ENCODE measurements at regions not wholly inside any gene's neighbourhood (a gene's known extent, or its start where the extent isn't known, plus 50 kb on each side); places are given as distances from the start of the nearest gene placed in this dataset.

- Histone ChIP-seq H3K27me3 (ENCODE audit: control insufficient read depth, insufficient read depth, low read length) (no peaks in the 10 kb centered on the region), H3K36me3 (ENCODE audit: control insufficient read depth, insufficient read depth, low read length) (no peaks in the 10 kb centered on the region), H3K4me3 (ENCODE audit: low read depth, low read length) (no peak overlapping the region)
- no peak for FAIRE-seq
- TF ChIP-seq, protein P1, sequence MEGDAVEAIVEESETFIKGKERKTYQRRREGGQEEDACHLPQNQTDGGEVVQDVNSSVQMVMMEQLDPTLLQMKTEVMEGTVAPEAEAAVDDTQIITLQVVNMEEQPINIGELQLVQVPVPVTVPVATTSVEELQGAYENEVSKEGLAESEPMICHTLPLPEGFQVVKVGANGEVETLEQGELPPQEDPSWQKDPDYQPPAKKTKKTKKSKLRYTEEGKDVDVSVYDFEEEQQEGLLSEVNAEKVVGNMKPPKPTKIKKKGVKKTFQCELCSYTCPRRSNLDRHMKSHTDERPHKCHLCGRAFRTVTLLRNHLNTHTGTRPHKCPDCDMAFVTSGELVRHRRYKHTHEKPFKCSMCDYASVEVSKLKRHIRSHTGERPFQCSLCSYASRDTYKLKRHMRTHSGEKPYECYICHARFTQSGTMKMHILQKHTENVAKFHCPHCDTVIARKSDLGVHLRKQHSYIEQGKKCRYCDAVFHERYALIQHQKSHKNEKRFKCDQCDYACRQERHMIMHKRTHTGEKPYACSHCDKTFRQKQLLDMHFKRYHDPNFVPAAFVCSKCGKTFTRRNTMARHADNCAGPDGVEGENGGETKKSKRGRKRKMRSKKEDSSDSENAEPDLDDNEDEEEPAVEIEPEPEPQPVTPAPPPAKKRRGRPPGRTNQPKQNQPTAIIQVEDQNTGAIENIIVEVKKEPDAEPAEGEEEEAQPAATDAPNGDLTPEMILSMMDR (IDR thresholded peaks at IDR 0.05; ENCODE audit: insufficient read depth, low read length, severe bottlenecking), result no peak
- peak; percentile 54 for DNase-seq (ENCODE audit: low read depth)
These were observed 543.1 kb upstream of the IRAK1BP1 start for GRCh38 chr6:78324213-78324612.

DNA sequence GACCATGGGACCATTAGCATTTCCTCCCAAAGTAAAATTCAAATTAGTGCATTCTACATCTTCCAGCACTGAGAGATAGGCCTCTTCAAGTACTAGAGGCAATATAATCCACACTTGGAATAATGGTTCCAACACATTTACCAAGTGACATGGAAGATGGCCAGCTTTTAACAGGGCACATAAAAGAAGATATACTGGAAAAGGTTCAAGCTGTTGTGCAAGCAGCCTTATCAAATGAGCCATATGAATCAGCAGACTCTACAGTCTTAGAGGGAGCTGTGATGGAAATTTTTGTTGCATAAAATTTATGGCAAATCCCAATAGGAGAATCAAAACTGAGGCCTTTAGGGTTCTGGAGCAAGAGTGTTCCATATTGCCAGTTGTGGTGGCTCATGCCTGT, 526.6 kb upstream of the IRAK1BP1 start:
- TF ChIP-seq, protein P1 (IDR thresholded peaks at IDR 0.05; ENCODE audit: insufficient read depth, low read length, severe bottlenecking), result no peak
- no peaks in the 10 kb centered on the region for H3K27me3 ChIP-seq (ENCODE audit: control insufficient read depth, insufficient read depth, low read length)
- DNase-seq (ENCODE audit: low read depth) (no peak), FAIRE-seq (no peak)
- no peaks in the 10 kb centered on the region for H3K36me3 ChIP-seq (ENCODE audit: control insufficient read depth, insufficient read depth, low read length)
- H3K4me3 ChIP-seq (ENCODE audit: low read depth, low read length), result no peak overlapping the region

GRCh38 chr6:78345882-78346281, 521.5 kb upstream of the IRAK1BP1 start:
- DNase-seq (ENCODE audit: low read depth) (no peak), FAIRE-seq (no peak)
- Histone ChIP-seq H3K4me3 (ENCODE audit: low read depth, low read length) (no peak overlapping the region), H3K27me3 (ENCODE audit: control insufficient read depth, insufficient read depth, low read length) (no peaks in the 10 kb centered on the region), H3K36me3 (ENCODE audit: control insufficient read depth, insufficient read depth, low read length) (no peaks in the 10 kb centered on the region)
- TF ChIP-seq, protein P1 (IDR thresholded peaks at IDR 0.05; ENCODE audit: insufficient read depth, low read length, severe bottlenecking), result no peak

DNA sequence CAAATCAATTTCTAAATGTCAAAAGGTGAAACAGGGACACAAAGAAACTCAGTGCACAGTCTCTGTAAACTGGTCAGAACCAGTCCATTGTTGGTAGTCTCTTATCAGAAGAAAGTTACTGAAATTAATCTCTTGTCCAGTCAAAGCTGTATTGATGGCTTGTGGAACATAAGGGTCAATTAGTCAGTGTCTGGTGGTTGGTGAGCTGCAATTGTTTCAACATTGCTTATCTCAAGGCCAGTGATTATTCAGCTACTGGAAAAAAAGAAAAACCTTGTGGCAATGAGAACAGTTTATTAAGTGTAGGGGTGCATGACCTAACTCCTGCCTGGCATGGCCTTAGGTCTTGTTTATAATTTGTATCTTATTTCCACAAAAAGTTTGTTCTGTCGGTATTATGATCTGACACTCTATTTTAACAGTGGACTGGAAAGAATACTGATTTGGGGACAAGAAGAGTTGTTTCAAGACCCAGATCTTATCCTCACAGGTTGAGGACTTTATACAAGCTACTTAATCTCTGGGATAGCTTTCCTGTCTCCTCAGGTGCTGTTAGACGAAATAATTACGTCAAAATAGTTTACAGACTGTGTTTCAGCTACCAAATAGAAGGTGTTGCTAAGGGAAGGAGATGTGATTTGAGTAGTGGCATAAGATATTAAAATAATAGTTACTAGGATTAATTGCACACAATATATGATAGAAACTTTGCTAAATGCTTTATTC, 520.0 kb upstream of the IRAK1BP1 start:
- DNase-seq (ENCODE audit: low read depth) (no peak), FAIRE-seq (no peak)
- Histone ChIP-seq H3K4me3 (ENCODE audit: low read depth, low read length) (no peak overlapping the region), H3K36me3 (ENCODE audit: control insufficient read depth, insufficient read depth, low read length) (no peaks in the 10 kb centered on the region), H3K27me3 (ENCODE audit: control insufficient read depth, insufficient read depth, low read length) (no peaks in the 10 kb centered on the region)
- TF ChIP-seq, protein P1 (IDR thresholded peaks at IDR 0.05; ENCODE audit: insufficient read depth, low read length, severe bottlenecking), result no peak

- FAIRE-seq, result no peak
These were observed 514.3 kb upstream of the IRAK1BP1 start for GRCh38 chr6:78353040-78353439.

More at GRCh38 chr6:78353040-78353439, 514.3 kb upstream of the IRAK1BP1 start:
- H3K27me3 ChIP-seq (ENCODE audit: control insufficient read depth, insufficient read depth, low read length), result no peaks in the 10 kb centered on the region
- no peak for DNase-seq (ENCODE audit: low read depth)
- TF ChIP-seq, protein P1 (IDR thresholded peaks at IDR 0.05; ENCODE audit: insufficient read depth, low read length, severe bottlenecking), result no peak
- no peaks in the 10 kb centered on the region for H3K36me3 ChIP-seq (ENCODE audit: control insufficient read depth, insufficient read depth, low read length)
- no peak overlapping the region for H3K4me3 ChIP-seq (ENCODE audit: low read depth, low read length)
